ENCODE measurements at regions not wholly inside any gene's neighbourhood (a gene's known extent, or its start where the extent isn't known, plus 50 kb on each side); places are given as distances from the start of the nearest gene placed in this dataset.

- TF ChIP-seq, protein P1, sequence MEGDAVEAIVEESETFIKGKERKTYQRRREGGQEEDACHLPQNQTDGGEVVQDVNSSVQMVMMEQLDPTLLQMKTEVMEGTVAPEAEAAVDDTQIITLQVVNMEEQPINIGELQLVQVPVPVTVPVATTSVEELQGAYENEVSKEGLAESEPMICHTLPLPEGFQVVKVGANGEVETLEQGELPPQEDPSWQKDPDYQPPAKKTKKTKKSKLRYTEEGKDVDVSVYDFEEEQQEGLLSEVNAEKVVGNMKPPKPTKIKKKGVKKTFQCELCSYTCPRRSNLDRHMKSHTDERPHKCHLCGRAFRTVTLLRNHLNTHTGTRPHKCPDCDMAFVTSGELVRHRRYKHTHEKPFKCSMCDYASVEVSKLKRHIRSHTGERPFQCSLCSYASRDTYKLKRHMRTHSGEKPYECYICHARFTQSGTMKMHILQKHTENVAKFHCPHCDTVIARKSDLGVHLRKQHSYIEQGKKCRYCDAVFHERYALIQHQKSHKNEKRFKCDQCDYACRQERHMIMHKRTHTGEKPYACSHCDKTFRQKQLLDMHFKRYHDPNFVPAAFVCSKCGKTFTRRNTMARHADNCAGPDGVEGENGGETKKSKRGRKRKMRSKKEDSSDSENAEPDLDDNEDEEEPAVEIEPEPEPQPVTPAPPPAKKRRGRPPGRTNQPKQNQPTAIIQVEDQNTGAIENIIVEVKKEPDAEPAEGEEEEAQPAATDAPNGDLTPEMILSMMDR (IDR thresholded peaks at IDR 0.05; ENCODE audit: unreplicated experiment), result no peak
- H3K9me3 Mint-ChIP-seq (ENCODE audit: low read depth, unreplicated experiment), result peaks cover 5% of the 10 kb centered on the region
- no peaks in the 10 kb centered on the region for H3K36me3 Mint-ChIP-seq (ENCODE audit: insufficient read depth, unreplicated experiment)
- H3K27me3 Mint-ChIP-seq (ENCODE audit: unreplicated experiment), result no peaks in the 10 kb centered on the region
- H3K4me3 Mint-ChIP-seq (ENCODE audit: low read depth, unreplicated experiment), result no peak overlapping the region
- no TSS peak for BruUV-seq (replicated peaks)
- CTCF ChIA-PET, result no interaction called here
- H3K27ac Mint-ChIP-seq (ENCODE audit: unreplicated experiment), result no peak overlapping the region
- no peaks in the 10 kb centered on the region for H3K4me1 Mint-ChIP-seq (ENCODE audit: low read depth, unreplicated experiment)
- intact Hi-C loops (cut with micrococcal nuclease; ENCODE audit: unreplicated experiment), result no loop called here
- no peak for DNase-seq
Measured at GRCh38 chr16:26441178-26441577, 625.5 kb upstream of the C16orf82 start.

DNA sequence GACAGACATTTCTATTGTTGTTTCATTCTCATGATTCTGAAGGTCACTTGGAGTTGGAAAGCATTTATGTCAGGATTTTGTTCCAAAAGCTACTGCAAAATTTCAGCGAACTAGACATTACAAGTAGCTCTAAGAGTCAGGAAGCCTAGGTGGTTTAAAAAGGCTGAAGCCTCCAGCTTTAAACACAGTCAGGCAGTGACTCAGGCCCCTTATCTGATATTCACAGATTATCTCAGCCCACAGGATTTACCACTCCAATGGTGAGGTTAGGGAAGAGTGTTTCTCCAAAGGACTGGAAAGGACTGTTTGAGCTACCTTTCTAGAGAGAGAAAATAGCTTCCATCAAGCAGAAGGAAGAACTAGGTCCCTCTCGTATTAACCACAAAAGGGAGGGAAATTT is 624.4 kb upstream of the C16orf82 start:
- no peaks in the 10 kb centered on the region for H3K4me1 Mint-ChIP-seq (ENCODE audit: low read depth, unreplicated experiment)
- BruUV-seq (replicated peaks), result no TSS peak
- H3K27ac Mint-ChIP-seq (ENCODE audit: unreplicated experiment), result no peak overlapping the region
- H3K4me3 Mint-ChIP-seq (ENCODE audit: low read depth, unreplicated experiment), result no peak overlapping the region
- H3K9me3 Mint-ChIP-seq (ENCODE audit: low read depth, unreplicated experiment), result peaks cover 5% of the 10 kb centered on the region
- CTCF ChIA-PET, result no interaction called here
- H3K27me3 Mint-ChIP-seq (ENCODE audit: unreplicated experiment), result no peaks in the 10 kb centered on the region
- intact Hi-C loops (cut with micrococcal nuclease; ENCODE audit: unreplicated experiment), result no loop called here
- DNase-seq, result no peak
- TF ChIP-seq, protein P1 (IDR thresholded peaks at IDR 0.05; ENCODE audit: unreplicated experiment), result no peak
- no peaks in the 10 kb centered on the region for H3K36me3 Mint-ChIP-seq (ENCODE audit: insufficient read depth, unreplicated experiment)

GRCh38 chr16:26447570-26447969 is 619.2 kb upstream of the C16orf82 start:
- H3K4me3 Mint-ChIP-seq (ENCODE audit: low read depth, unreplicated experiment), result no peak overlapping the region
- intact Hi-C loops (cut with micrococcal nuclease; ENCODE audit: unreplicated experiment), result no loop called here
- no peaks in the 10 kb centered on the region for H3K27me3 Mint-ChIP-seq (ENCODE audit: unreplicated experiment)
- peaks cover 3% of the 10 kb centered on the region for H3K9me3 Mint-ChIP-seq (ENCODE audit: low read depth, unreplicated experiment)
- H3K4me1 Mint-ChIP-seq (ENCODE audit: low read depth, unreplicated experiment), result no peaks in the 10 kb centered on the region
- no peak for DNase-seq
- no TSS peak for BruUV-seq (replicated peaks)
- no peaks in the 10 kb centered on the region for H3K36me3 Mint-ChIP-seq (ENCODE audit: insufficient read depth, unreplicated experiment)
- CTCF ChIA-PET, result no interaction called here
- TF ChIP-seq, protein P1 (IDR thresholded peaks at IDR 0.05; ENCODE audit: unreplicated experiment), result no peak
- no peak overlapping the region for H3K27ac Mint-ChIP-seq (ENCODE audit: unreplicated experiment)

DNA sequence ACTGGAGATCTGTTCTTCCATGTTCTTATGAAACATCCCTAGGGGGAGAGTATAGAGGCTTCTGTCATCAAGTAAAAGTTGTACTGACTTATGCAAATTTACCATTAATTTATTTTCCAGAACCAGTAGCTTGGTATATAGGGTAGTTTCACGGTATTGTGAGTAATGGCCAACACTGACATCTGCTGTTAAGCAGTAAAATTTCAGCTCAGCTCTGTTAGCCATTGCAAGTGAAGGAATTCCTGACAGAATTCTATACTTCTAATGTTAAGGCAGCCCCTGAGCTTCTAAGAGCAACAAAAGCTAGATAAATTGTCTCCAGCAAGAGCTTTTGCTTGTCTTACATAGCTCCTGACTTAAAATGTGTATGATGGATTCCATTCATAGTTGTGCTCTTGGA is 613.5 kb upstream of the C16orf82 start:
- Mint-ChIP-seq H3K36me3 (ENCODE audit: insufficient read depth, unreplicated experiment) (no peaks in the 10 kb centered on the region), H3K4me1 (ENCODE audit: low read depth, unreplicated experiment) (no peaks in the 10 kb centered on the region), H3K9me3 (ENCODE audit: low read depth, unreplicated experiment) (peaks cover 10% of the 10 kb centered on the region), H3K27ac (ENCODE audit: unreplicated experiment) (no peak overlapping the region), H3K4me3 (ENCODE audit: low read depth, unreplicated experiment) (no peak overlapping the region), H3K27me3 (ENCODE audit: unreplicated experiment) (no peaks in the 10 kb centered on the region)
- intact Hi-C loops (cut with micrococcal nuclease; ENCODE audit: unreplicated experiment), result no loop called here
- CTCF ChIA-PET, result no interaction called here
- DNase-seq, result no peak
- no TSS peak for BruUV-seq (replicated peaks)
- TF ChIP-seq, protein P1 (IDR thresholded peaks at IDR 0.05; ENCODE audit: unreplicated experiment), result no peak

DNA sequence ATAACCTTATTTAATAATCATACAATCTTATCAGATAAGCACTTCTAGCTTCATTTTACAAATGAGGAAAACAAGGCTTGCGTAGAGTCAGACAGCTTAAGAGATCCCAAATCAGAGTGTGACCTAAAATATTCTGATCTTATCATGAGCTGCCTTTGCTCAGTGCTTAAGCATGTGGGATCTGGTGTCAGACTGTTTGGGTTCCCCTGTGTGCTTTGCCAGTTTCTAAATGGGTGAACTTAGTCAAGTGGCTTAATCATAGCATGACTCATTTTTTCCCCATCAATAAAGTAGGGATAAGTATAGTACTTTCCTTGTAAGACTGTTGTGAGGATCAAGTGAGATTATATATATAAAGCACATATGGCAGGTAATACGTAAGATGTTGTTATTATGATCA is 612.6 kb upstream of the C16orf82 start:
- BruUV-seq (replicated peaks), result no TSS peak
- intact Hi-C loops (cut with micrococcal nuclease; ENCODE audit: unreplicated experiment), result no loop called here
- Mint-ChIP-seq H3K27me3 (ENCODE audit: unreplicated experiment) (no peaks in the 10 kb centered on the region), H3K9me3 (ENCODE audit: low read depth, unreplicated experiment) (peaks cover 14% of the 10 kb centered on the region), H3K36me3 (ENCODE audit: insufficient read depth, unreplicated experiment) (no peaks in the 10 kb centered on the region), H3K4me3 (ENCODE audit: low read depth, unreplicated experiment) (no peak overlapping the region), H3K4me1 (ENCODE audit: low read depth, unreplicated experiment) (no peaks in the 10 kb centered on the region), H3K27ac (ENCODE audit: unreplicated experiment) (no peak overlapping the region)
- TF ChIP-seq, protein P1 (IDR thresholded peaks at IDR 0.05; ENCODE audit: unreplicated experiment), result no peak
- DNase-seq, result no peak
- CTCF ChIA-PET, result no interaction called here

Data from Calu3 (cell line).